ENCODE measurements at regions not wholly inside any gene's neighbourhood (a gene's known extent, or its start where the extent isn't known, plus 50 kb on each side); places are given as distances from the start of the nearest gene placed in this dataset.

GRCh38 chr12:20260851-20261250 lies 107.5 kb upstream of the PDE3A start:
- TF ChIP-seq CTCF (conservative IDR thresholded peaks at IDR 0.05; ENCODE audit: low read length) (no peak), EZH2phosphoT487 (IDR thresholded peaks at IDR 0.05; ENCODE audit: borderline replicate concordance, low read depth, low read length) (no peak)
